Body of pancreas (tissue), 4 donors: ENCODE measurements at regions not wholly inside any gene's neighbourhood (a gene's known extent, or its start where the extent isn't known, plus 50 kb on each side); places are given as distances from the start of the nearest gene placed in this dataset.

Experiments
- ATAC-seq: fragments of 150-250 bp; one replicate; pipeline ENCODE4 v1.9.1; 2016
- DNase-seq, 4 donors: peaks; one replicate each; pipeline ENCODE4 v3.0.0-alpha.2; 2019
- H3K27ac ChIP-seq, 4 donors: fragments of 200-600 bp; sonication (generic); 1 replicate in 3 of 4; 2 replicates in 1 of 4; pipeline versions ENCODE4 v1.5.1 to v1.6.1; 2016 to 2019; ENCODE audit warnings: mild to moderate bottlenecking in 1 of 4, mixed read lengths in 1 of 4, moderate library complexity in 1 of 4
- H3K27me3 ChIP-seq, 2 donors: fragments of 200-600 bp; sonication (generic); one replicate each; pipeline ENCODE4 v1.6.0; 2016; ENCODE audit warnings: mild to moderate bottlenecking in 1 of 2
- H3K36me3 ChIP-seq, 2 donors: fragments of 200-600 bp; sonication (generic); replicated peaks in 1 of 2; 2 replicates each; pipeline ENCODE4 v1.5.1; 2016; ENCODE audit warnings: low read depth in 2 of 2; ENCODE audit not compliant: insufficient read depth in 1 of 2
- H3K4me1 ChIP-seq: fragments of 200-600 bp; sonication (generic); one replicate; pipeline ENCODE4 v1.6.0; 2016
- H3K4me3 ChIP-seq, 2 donors: fragments of 200-600 bp; sonication (generic); 1 replicate in 1 of 2; 2 replicates in 1 of 2; pipeline ENCODE4 v1.5.1; 2016 to 2019
- H3K9me3 ChIP-seq, 3 donors: fragments of 200-600 bp; sonication (generic); 1 replicate in 2 of 3; 2 replicates in 1 of 3; pipeline ENCODE4 v1.5.1; 2016
- CTCF ChIP-seq, 7 experiments: fragments of 450-650 bp in 4 of 7; fragments of 200-600 bp in 3 of 7; sonication (generic) in 3 of 7; IDR thresholded peaks; one replicate each; pipeline ENCODE4 v1.5.1; 2016 to 2019; ENCODE audit warnings: antibody characterized with exemption in 7 of 7
- POLR2A ChIP-seq, 3 donors: fragments of 450-650 bp; IDR thresholded peaks; one replicate each; pipeline ENCODE4 v1.6.1; 2016; ENCODE audit warnings: antibody characterized with exemption in 3 of 3, mild to moderate bottlenecking in 2 of 3
- WGBS, 2 donors: methylation state at CpG; one replicate each; pipeline ENCODE4 v1.1.5; 2017; 5-methylcytosine and 5-hydroxymethylcytosine counted together
- intact Hi-C: fragments of 100-400 bp; cut with DNase I; formaldehyde crosslinking; loops from one replicate; pipeline ENCODE4 v1.15.1; 2023

GRCh38 chr6:44672086-44672485 lies 284.6 kb downstream of the CDC5L start:
- no peak for DNase-seq
- no peak overlapping the region for H3K4me3 ChIP-seq
- H3K27me3 ChIP-seq, result no peaks in the 10 kb centered on the region
- TF ChIP-seq CTCF (IDR thresholded peaks at IDR 0.05), result no peak
- no peak for TF ChIP-seq POLR2A (IDR thresholded peaks at IDR 0.05)
- ATAC-seq, result no peak
- H3K9me3 ChIP-seq, result no peaks in the 10 kb centered on the region
- intact Hi-C loops, result no loop called here
- H3K36me3 ChIP-seq, result no peaks in the 10 kb centered on the region
- H3K4me1 ChIP-seq, result no peaks in the 10 kb centered on the region
- WGBS, 2 donors, result 61 to 70% methylated on average over 2 to 3 of the region's 3 CpGs
- H3K27ac ChIP-seq, result no peak overlapping the region

- Histone ChIP-seq H3K36me3 (no peaks in the 10 kb centered on the region), H3K4me1 (no peaks in the 10 kb centered on the region), H3K27me3 (no peaks in the 10 kb centered on the region), H3K9me3 (no peaks in the 10 kb centered on the region), H3K4me3 (no peak overlapping the region), H3K27ac (no peak overlapping the region)
- WGBS, 2 donors, result 68 to 75% methylated on average over 4 of the region's 4 CpGs
- no peak for ATAC-seq
- intact Hi-C loops, result no loop called here
- TF ChIP-seq CTCF (IDR thresholded peaks at IDR 0.05) (no peak), POLR2A (IDR thresholded peaks at IDR 0.05) (no peak)
- no peak for DNase-seq
Observed at GRCh38 chr6:44672841-44673240, 285.3 kb downstream of the CDC5L start.

GRCh38 chr6:44674226-44675155 lies 287.0 kb downstream of the CDC5L start:
- DNase-seq, result no peak
- Histone ChIP-seq H3K27ac (no peak overlapping the region), H3K9me3 (no peaks in the 10 kb centered on the region), H3K4me3 (no peak overlapping the region), H3K36me3 (no peaks in the 10 kb centered on the region), H3K4me1 (no peaks in the 10 kb centered on the region), H3K27me3 (no peaks in the 10 kb centered on the region)
- intact Hi-C loops, result no loop called here
- ATAC-seq, result no peak
- no peak for TF ChIP-seq CTCF (IDR thresholded peaks at IDR 0.05)
- TF ChIP-seq POLR2A (IDR thresholded peaks at IDR 0.05), result no peak
- WGBS, 2 donors, result 53 to 59% methylated on average over 11 of the region's 11 CpGs

GRCh38 chr6:44675449-44675848 lies 287.9 kb downstream of the CDC5L start:
- WGBS, 2 donors, result 85% methylated on average over 2 of the region's 2 CpGs
- DNase-seq (no peak), ATAC-seq (no peak)
- intact Hi-C loops, result no loop called here
- Histone ChIP-seq H3K36me3 (no peaks in the 10 kb centered on the region), H3K27ac (no peak overlapping the region), H3K4me1 (no peaks in the 10 kb centered on the region), H3K9me3 (no peaks in the 10 kb centered on the region), H3K4me3 (no peak overlapping the region), H3K27me3 (no peaks in the 10 kb centered on the region)
- TF ChIP-seq CTCF (IDR thresholded peaks at IDR 0.05) (no peak), POLR2A (IDR thresholded peaks at IDR 0.05) (no peak)
